HEK293 (cell line): ENCODE measurements at regions not wholly inside any gene's neighbourhood (a gene's known extent, or its start where the extent isn't known, plus 50 kb on each side); places are given as distances from the start of the nearest gene placed in this dataset.
"Not testable (repeated sequence)": the region's sequence is repeated elsewhere in the genome, so short reads cannot be mapped to it uniquely, and the experiment has no call there.

Source experiments
- GFI1B ChIP-seq: fragments of 450-650 bp; formaldehyde crosslinking; IDR thresholded peaks from 2 replicates; pipeline ENCODE4 v1.5.1; 2016; ENCODE audit warnings: missing biosample characterization, missing genetic modification characterization
- YY1 ChIP-seq: fragments of 450-650 bp; formaldehyde crosslinking; IDR thresholded peaks from 2 replicates; pipeline ENCODE4 v1.5.1; 2018; ENCODE audit warnings: missing biosample characterization, missing genetic modification characterization
- ZFP37 ChIP-seq: fragments of 450-650 bp; formaldehyde crosslinking; IDR thresholded peaks from 2 replicates; pipeline ENCODE4 v1.5.1; 2016; ENCODE audit warnings: missing biosample characterization, missing genetic modification characterization
- ZNF274 ChIP-seq, 2 experiments: fragments of 200-500 bp in 1 of 2; fragments of 450-650 bp in 1 of 2; sonication (Bioruptor generic) in 1 of 2; formaldehyde crosslinking in 1 of 2; IDR thresholded peaks; 2 replicates each; pipeline versions ENCODE4 v1.5.1 to v1.6.1; 2014 to 2016; ENCODE audit warnings: borderline replicate concordance in 1 of 2, inconsistent platforms in 1 of 2, low read length in 1 of 2, missing biosample characterization in 1 of 2, missing genetic modification characterization in 1 of 2
- ZNF747 ChIP-seq: fragments of 450-650 bp; formaldehyde crosslinking; IDR thresholded peaks from 2 replicates; pipeline ENCODE4 v1.5.1; 2016; ENCODE audit warnings: missing biosample characterization, missing genetic modification characterization
- ZNF830 ChIP-seq: fragments of 450-650 bp; IDR thresholded peaks from 2 replicates; pipeline ENCODE4 v1.5.0; 2018; ENCODE audit warnings: missing biosample characterization, missing genetic modification characterization, low read depth, mild to moderate bottlenecking, moderate library complexity
- TF ChIP-seq, protein P1 (sequence below): fragments of 450-650 bp; formaldehyde crosslinking; IDR thresholded peaks from 2 replicates; pipeline ENCODE4 v1.5.1; 2016; ENCODE audit warnings: missing biosample characterization, missing genetic modification characterization
- TF ChIP-seq, protein P2 (sequence below): fragments of 450-650 bp; formaldehyde crosslinking; IDR thresholded peaks from 2 replicates; pipeline ENCODE4 v1.5.1; 2017; ENCODE audit warnings: missing biosample characterization, missing genetic modification characterization

DNA sequence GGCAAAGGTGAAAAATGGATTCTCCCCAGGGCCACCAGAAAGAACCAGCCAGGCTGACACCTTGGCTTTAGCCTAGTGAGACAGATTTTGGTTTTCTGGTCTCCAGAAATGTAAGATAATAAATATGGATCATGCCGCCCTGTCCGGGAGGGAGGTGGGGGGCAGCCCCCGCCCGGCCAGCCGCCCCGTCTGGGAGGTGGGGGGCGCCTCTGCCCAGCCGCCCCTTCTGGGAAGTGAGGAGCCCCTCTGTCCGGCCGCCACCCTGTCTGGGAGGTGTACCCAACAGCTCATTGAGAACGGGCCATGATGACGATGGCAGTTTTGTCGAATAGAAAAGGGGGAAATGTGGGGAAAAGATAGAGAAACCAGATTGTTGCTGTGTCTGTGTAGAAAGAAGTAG is 224.3 kb downstream of the FRK start:
- TF ChIP-seq, protein P1, sequence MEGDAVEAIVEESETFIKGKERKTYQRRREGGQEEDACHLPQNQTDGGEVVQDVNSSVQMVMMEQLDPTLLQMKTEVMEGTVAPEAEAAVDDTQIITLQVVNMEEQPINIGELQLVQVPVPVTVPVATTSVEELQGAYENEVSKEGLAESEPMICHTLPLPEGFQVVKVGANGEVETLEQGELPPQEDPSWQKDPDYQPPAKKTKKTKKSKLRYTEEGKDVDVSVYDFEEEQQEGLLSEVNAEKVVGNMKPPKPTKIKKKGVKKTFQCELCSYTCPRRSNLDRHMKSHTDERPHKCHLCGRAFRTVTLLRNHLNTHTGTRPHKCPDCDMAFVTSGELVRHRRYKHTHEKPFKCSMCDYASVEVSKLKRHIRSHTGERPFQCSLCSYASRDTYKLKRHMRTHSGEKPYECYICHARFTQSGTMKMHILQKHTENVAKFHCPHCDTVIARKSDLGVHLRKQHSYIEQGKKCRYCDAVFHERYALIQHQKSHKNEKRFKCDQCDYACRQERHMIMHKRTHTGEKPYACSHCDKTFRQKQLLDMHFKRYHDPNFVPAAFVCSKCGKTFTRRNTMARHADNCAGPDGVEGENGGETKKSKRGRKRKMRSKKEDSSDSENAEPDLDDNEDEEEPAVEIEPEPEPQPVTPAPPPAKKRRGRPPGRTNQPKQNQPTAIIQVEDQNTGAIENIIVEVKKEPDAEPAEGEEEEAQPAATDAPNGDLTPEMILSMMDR, result not testable (repeated sequence)
- not testable (repeated sequence) for TF ChIP-seq YY1 (tag by site-specific recombination); ZNF274 (IDR thresholded peaks at IDR 0.05; ENCODE audit: low read length); ZNF274 (tag by site-specific recombination; IDR thresholded peaks at IDR 0.05; ENCODE audit: borderline replicate concordance); ZNF830 (tag by site-specific recombination); ZNF747; ZFP37; GFI1B (tag by site-specific recombination)
- TF ChIP-seq, protein P2, sequence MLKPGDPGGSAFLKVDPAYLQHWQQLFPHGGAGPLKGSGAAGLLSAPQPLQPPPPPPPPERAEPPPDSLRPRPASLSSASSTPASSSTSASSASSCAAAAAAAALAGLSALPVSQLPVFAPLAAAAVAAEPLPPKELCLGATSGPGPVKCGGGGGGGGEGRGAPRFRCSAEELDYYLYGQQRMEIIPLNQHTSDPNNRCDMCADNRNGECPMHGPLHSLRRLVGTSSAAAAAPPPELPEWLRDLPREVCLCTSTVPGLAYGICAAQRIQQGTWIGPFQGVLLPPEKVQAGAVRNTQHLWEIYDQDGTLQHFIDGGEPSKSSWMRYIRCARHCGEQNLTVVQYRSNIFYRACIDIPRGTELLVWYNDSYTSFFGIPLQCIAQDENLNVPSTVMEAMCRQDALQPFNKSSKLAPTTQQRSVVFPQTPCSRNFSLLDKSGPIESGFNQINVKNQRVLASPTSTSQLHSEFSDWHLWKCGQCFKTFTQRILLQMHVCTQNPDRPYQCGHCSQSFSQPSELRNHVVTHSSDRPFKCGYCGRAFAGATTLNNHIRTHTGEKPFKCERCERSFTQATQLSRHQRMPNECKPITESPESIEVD, result not testable (repeated sequence)
